ENCODE measurements at regions not wholly inside any gene's neighbourhood (a gene's known extent, or its start where the extent isn't known, plus 50 kb on each side); places are given as distances from the start of the nearest gene placed in this dataset.
"Not testable (repeated sequence)": the region's sequence is repeated elsewhere in the genome, so short reads cannot be mapped to it uniquely, and the experiment has no call there.

DNA sequence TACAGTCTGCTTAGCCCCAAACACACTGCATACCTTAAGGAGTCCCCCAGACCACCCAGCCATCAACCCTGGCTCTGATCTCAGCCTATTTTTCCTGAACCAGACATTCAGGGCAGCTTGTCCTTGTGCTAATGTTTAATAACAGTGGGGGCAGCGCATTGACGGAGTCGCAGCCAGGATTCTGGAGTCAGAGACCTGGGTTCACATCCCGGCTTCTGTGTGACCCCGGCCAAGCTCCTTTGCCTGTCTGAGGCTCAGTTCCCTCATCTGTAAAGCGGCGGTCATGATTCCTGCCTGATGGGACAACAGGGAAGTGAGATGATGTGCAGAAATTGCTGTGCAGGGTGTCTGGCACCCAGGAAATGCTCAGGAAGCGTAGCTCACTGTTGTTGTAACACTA lies 63.1 kb downstream of the MATN1 start:
- Histone ChIP-seq H3K27ac (no peak overlapping the region), H3K36me3 (ENCODE audit: insufficient read depth) (no peaks in the 10 kb centered on the region), H3K79me2 (ENCODE audit: insufficient read depth, low read depth) (no peaks in the 10 kb centered on the region), H3K4me2 (no peak overlapping the region), H3K9ac (no peak overlapping the region), H4K20me1 (ENCODE audit: insufficient read depth) (no peaks in the 10 kb centered on the region), H3K27me3 (ENCODE audit: insufficient read depth, low read depth) (peaks cover 20% of the 10 kb centered on the region; the same call in 1 of the 2 replicates), H3K4me1 (ENCODE audit: low read depth, poor library complexity, severe bottlenecking) (no peaks in the 10 kb centered on the region), H3K4me3 (IDR thresholded peaks at IDR 0.05; ENCODE audit: insufficient read depth, low read depth, low read length) (no peak overlapping the region), H2AFZ (ENCODE audit: low read depth) (no peak overlapping the region)
- TF ChIP-seq, protein P1, sequence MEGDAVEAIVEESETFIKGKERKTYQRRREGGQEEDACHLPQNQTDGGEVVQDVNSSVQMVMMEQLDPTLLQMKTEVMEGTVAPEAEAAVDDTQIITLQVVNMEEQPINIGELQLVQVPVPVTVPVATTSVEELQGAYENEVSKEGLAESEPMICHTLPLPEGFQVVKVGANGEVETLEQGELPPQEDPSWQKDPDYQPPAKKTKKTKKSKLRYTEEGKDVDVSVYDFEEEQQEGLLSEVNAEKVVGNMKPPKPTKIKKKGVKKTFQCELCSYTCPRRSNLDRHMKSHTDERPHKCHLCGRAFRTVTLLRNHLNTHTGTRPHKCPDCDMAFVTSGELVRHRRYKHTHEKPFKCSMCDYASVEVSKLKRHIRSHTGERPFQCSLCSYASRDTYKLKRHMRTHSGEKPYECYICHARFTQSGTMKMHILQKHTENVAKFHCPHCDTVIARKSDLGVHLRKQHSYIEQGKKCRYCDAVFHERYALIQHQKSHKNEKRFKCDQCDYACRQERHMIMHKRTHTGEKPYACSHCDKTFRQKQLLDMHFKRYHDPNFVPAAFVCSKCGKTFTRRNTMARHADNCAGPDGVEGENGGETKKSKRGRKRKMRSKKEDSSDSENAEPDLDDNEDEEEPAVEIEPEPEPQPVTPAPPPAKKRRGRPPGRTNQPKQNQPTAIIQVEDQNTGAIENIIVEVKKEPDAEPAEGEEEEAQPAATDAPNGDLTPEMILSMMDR (conservative IDR thresholded peaks at IDR 0.05; ENCODE audit: low read depth, low read length): no peak

DNA sequence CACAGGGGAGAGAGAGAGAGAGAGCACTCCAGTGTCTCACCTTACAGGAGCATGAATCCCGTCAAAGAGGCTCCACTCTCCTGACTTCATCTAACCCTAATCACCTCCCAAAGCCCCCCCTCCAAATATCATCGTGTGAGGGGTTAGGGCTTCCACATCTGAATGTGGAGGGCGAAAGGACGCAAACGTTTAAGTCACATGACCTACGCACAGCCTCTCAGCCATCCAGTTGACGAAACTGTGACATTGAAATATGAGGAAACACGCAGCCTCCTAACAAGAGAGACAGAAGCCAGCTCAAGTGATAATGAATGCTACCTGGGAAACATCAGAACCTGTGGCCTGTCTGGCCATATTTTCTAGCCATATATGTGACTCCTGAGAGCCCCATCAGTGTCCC lies 63.7 kb downstream of the MATN1 start:
- no peak overlapping the region for H3K27ac ChIP-seq
- no peaks in the 10 kb centered on the region for H3K79me2 ChIP-seq (ENCODE audit: insufficient read depth, low read depth)
- H3K36me3 ChIP-seq (ENCODE audit: insufficient read depth): no peaks in the 10 kb centered on the region
- H2AFZ ChIP-seq (ENCODE audit: low read depth): no peak overlapping the region
- H3K4me3 ChIP-seq (IDR thresholded peaks at IDR 0.05; ENCODE audit: insufficient read depth, low read depth, low read length): no peak overlapping the region
- no peak overlapping the region for H3K4me2 ChIP-seq
- H4K20me1 ChIP-seq (ENCODE audit: insufficient read depth): no peaks in the 10 kb centered on the region
- TF ChIP-seq, protein P1 (conservative IDR thresholded peaks at IDR 0.05; ENCODE audit: low read depth, low read length): no peak
- H3K4me1 ChIP-seq (ENCODE audit: low read depth, poor library complexity, severe bottlenecking): no peaks in the 10 kb centered on the region
- no peak overlapping the region for H3K9ac ChIP-seq
- peaks cover 17% of the 10 kb centered on the region; the same call in 1 of the 2 replicates for H3K27me3 ChIP-seq (ENCODE audit: insufficient read depth, low read depth)

DNA sequence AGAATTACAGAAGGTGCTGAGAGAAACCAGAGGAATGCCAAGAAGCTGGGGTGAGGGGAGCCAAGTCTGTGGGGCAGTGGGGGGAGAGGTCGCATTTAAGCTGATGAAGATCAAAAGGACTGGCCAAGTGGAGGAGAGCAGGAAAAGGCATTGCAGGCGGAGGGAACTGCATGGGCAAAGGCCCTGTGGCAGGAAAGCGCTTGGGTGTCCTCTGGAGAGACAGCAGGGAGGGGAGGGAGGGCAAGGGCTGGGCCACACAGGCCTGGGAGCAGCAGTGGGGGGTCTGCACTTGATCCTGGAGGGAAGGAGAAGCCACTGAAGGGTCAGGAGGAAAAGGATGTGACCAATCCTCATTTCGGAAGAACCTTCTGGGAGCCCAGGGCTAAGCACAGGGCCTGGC lies 65.0 kb downstream of the MATN1 start:
- H3K4me2 ChIP-seq; H3K79me2 ChIP-seq (ENCODE audit: insufficient read depth, low read depth); H3K4me3 ChIP-seq (IDR thresholded peaks at IDR 0.05; ENCODE audit: insufficient read depth, low read depth, low read length); H3K36me3 ChIP-seq (ENCODE audit: insufficient read depth); H3K9ac ChIP-seq; H3K4me1 ChIP-seq (ENCODE audit: low read depth, poor library complexity, severe bottlenecking); H3K27ac ChIP-seq; H4K20me1 ChIP-seq (ENCODE audit: insufficient read depth); H2AFZ ChIP-seq (ENCODE audit: low read depth): not testable (repeated sequence)
- H3K27me3 ChIP-seq (ENCODE audit: insufficient read depth, low read depth): peaks cover 17% of the 10 kb centered on the region; the same call in 1 of the 2 replicates

DNA sequence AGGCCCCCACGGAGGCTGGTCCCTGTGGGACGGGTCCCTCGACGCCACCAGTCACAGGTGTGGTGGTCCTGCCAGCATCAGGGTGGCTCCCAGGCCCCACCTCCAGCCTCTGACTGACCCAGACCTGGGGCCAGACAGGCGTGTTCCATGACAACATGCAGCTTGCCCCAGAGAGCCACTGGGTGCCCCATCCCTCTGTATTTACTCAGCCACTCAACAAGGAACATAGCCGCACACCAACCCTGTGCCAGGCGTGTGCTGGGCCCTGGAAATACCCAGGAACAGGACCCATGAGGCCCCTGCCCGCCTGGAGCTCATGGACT lies 65.4 kb downstream of the MATN1 start:
- TF ChIP-seq, protein P1 (conservative IDR thresholded peaks at IDR 0.05; ENCODE audit: low read depth, low read length): no peak
- Histone ChIP-seq H4K20me1 (ENCODE audit: insufficient read depth) (no peaks in the 10 kb centered on the region), H3K4me2 (no peak overlapping the region), H3K9ac (no peak overlapping the region), H3K4me3 (IDR thresholded peaks at IDR 0.05; ENCODE audit: insufficient read depth, low read depth, low read length) (no peak overlapping the region), H3K27ac (no peak overlapping the region), H3K4me1 (ENCODE audit: low read depth, poor library complexity, severe bottlenecking) (no peaks in the 10 kb centered on the region), H2AFZ (ENCODE audit: low read depth) (no peak overlapping the region), H3K79me2 (ENCODE audit: insufficient read depth, low read depth) (no peaks in the 10 kb centered on the region), H3K27me3 (ENCODE audit: insufficient read depth, low read depth) (peaks cover 17% of the 10 kb centered on the region; the same call in 1 of the 2 replicates), H3K36me3 (ENCODE audit: insufficient read depth) (no peaks in the 10 kb centered on the region)

DNA sequence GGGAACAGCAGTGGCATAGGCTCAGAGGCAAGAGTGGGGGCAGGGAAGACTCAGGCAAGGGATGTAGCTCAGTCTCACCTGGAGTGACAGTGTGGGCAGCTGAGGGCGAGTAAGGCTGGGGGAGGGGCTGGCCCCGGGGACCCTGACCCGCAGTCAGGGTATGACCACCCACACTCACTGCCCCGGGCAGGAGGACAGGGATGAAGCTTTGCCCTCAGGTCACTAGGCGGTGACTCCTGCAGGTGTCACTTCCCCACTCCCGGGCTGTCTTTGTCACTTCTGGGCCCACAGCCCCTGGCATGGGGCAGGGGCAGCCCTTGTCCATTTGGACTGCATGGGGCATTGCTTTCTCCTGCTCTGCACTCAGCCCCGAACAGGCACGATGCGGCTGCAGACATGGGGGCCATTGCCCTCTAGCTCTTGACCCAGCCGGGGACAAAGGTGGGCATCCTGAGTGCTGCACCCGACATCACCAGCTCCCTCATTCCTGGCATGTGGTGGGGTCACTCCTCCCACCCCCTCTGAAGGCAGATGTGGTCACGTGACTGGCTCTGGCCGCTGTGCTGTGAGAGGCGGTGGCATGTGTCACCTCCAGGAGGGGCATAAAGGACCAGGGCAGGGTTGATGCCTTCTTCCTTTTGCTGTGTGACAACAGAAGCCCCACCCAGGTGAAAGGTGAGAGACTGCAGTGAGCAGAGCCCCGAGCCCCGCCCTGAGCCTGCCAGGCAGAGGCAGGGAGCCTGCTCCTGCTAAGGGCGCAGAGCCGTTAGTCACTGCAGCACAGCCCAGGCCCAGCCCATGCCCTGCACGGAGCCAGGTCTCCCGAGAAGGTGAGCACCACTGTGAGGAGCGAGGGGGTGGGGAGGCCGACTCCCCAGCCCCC lies 66.0 kb downstream of the MATN1 start:
- no peaks in the 10 kb centered on the region for H3K36me3 ChIP-seq (ENCODE audit: insufficient read depth)
- no peaks in the 10 kb centered on the region for H4K20me1 ChIP-seq (ENCODE audit: insufficient read depth)
- H3K79me2 ChIP-seq (ENCODE audit: insufficient read depth, low read depth): no peaks in the 10 kb centered on the region
- no peak overlapping the region for H3K27ac ChIP-seq
- no peak overlapping the region for H3K9ac ChIP-seq
- H3K4me3 ChIP-seq (IDR thresholded peaks at IDR 0.05; ENCODE audit: insufficient read depth, low read depth, low read length): no peak overlapping the region
- peaks cover 17% of the 10 kb centered on the region; the same call in 1 of the 2 replicates for H3K27me3 ChIP-seq (ENCODE audit: insufficient read depth, low read depth)
- no peak overlapping the region for H3K4me2 ChIP-seq
- H3K4me1 ChIP-seq (ENCODE audit: low read depth, poor library complexity, severe bottlenecking): no peaks in the 10 kb centered on the region
- no peak overlapping the region for H2AFZ ChIP-seq (ENCODE audit: low read depth)
- TF ChIP-seq, protein P1 (conservative IDR thresholded peaks at IDR 0.05; ENCODE audit: low read depth, low read length): no peak

All from KMS-11 (cell line).